ENCODE measurements at regions not wholly inside any gene's neighbourhood (a gene's known extent, or its start where the extent isn't known, plus 50 kb on each side); places are given as distances from the start of the nearest gene placed in this dataset.

GRCh38 chr19:27844261-27844660 lies 1368.7 kb downstream of the UQCRFS1 start:
- TF ChIP-seq CTCF (IDR thresholded peaks at IDR 0.05) = no peak

- TF ChIP-seq CTCF (IDR thresholded peaks at IDR 0.05) = no peak
Observed at GRCh38 chr19:27843861-27844260, 1369.1 kb downstream of the UQCRFS1 start.

- TF ChIP-seq CTCF (IDR thresholded peaks at IDR 0.05) = no peak
Observed at GRCh38 chr19:27833031-27833430, 1379.9 kb downstream of the UQCRFS1 start.

- no peak for TF ChIP-seq CTCF (IDR thresholded peaks at IDR 0.05)
Observed at GRCh38 chr19:27828829-27829228, 1384.1 kb downstream of the UQCRFS1 start.

GRCh38 chr19:27824108-27824507 lies 1388.8 kb downstream of the UQCRFS1 start:
- TF ChIP-seq CTCF (IDR thresholded peaks at IDR 0.05) = no peak

GRCh38 chr19:27822336-27822735 lies 1390.6 kb downstream of the UQCRFS1 start:
- no peak for TF ChIP-seq CTCF (IDR thresholded peaks at IDR 0.05)

- TF ChIP-seq CTCF (IDR thresholded peaks at IDR 0.05) = no peak
Observed at GRCh38 chr19:27821418-27822018, 1391.4 kb downstream of the UQCRFS1 start.

- TF ChIP-seq CTCF (IDR thresholded peaks at IDR 0.05) = no peak
Observed at GRCh38 chr19:27815985-27816384, 1397.0 kb downstream of the UQCRFS1 start.

All from LNCAP (cell line).